Hematopoietic multipotent progenitor cell treated with erythropoietin and hydrocortisone succinate and interleukin-3 and kit ligand, for 17 days (in vitro differentiated cells): ENCODE measurements at regions not wholly inside any gene's neighbourhood (a gene's known extent, or its start where the extent isn't known, plus 50 kb on each side); places are given as distances from the start of the nearest gene placed in this dataset.
"Not testable (repeated sequence)": the region's sequence is repeated elsewhere in the genome, so short reads cannot be mapped to it uniquely, and the experiment has no call there.

Source experiments
- DNase-seq: peaks from one replicate; pipeline ENCODE4 v3.0.0-alpha.2; 2015; ENCODE audit warnings: low spot score

DNA sequence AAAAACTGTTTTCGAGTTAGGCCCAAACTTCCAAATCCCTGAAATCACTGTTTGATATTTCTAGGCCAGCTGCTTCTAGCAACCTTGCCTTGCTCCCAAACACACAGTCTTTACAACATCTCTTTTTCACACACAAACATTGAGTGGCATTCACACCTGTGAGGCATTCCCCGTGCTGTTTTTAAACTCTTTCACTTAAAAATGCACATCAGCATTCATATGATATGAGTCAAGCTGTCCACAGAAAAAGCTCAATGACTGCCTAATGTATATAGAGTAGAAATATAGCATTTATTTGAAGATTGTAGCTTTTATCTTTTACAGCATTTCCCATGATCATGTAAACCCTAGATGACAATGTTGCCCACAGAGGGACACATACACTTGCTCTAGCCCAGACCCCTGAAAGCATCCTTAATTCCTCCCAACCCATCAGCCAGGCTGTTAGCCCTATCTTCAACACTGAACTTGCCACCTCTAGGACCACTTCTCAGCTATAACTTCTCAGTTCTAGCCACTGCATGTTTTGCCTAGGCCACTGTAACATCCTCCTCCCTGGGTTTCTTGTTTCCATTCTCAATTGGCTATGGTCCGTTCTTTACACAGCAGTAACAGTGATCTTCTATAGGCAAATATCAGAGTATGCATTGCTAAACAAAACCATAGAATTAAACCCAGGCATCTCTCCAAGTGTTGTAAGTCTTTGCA lies 782.6 kb downstream of the DIPK2A start:
- no peak for DNase-seq

DNA sequence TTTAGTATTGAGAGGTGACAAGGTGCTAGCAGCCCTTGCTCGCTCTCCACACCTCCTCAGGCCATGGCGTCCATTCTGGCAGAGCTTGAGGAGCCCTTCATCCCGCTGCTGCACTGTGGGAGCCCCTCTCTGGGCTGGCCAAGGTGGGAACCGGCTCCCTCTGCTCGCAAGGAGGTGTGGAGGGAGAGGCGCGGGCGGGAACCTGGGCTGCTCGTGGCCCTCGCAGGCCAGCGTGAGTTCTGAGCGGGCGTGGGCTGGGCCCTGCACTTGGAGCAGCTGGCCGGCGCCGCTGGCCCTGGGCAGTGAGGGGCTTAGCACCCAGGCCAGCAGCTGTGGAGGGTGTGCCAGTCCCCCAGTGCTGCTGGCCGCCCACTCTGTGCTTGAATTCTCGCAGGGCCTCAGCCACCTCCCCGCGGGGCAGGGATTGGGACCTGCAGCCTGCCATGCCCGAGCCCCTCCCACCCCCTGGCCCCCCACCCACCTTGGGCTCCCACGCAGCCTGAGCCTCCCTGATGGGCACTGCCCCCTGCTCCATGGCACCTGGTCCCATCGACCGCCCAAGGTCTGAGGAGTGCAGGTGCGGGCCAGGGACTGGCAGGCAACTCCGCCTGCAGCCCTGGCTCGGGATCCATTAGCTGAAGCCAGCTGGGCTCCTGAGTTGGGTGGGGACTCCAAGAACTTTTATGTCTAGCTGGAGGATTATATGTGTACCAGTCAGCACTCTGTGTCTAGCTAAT lies 785.2 kb downstream of the DIPK2A start:
- no peak for DNase-seq

DNA sequence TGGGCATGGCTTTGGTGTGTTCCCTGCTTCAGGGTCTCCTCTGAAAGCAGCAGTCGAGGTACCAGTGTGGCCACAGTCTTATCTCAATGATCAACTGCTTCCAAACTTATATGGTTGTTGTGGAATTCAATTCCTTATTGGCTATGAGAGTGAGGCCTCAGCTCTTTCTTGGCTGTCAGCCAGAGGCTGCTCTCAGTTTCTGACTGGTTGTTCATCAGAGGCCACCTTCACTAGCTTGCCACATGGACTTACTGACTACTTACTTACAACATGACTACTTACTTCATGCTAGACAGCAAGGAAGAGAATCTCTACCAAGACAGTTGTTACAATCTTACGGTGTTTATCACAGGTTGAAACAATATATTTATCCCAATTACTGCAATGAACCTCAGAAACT lies 789.2 kb downstream of the DIPK2A start:
- DNase-seq: no peak

DNA sequence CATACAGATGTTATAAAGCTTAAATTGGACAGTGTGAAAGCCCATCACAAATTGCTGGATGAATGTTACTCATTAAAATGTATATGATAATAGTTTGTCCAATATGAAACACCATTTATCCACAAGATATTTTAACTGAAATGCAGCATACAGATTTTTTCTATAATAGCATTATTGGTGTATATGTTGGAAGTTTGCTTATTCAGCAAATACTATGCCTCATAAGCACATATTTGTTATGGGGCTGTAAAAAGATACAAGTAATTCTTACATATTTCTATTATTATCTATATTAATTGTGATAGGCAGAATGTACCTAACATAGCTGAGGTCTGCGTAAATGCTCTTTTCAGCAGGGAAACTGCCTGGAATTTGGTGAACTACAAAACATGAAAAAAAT lies 790.5 kb downstream of the DIPK2A start:
- no peak for DNase-seq

DNA sequence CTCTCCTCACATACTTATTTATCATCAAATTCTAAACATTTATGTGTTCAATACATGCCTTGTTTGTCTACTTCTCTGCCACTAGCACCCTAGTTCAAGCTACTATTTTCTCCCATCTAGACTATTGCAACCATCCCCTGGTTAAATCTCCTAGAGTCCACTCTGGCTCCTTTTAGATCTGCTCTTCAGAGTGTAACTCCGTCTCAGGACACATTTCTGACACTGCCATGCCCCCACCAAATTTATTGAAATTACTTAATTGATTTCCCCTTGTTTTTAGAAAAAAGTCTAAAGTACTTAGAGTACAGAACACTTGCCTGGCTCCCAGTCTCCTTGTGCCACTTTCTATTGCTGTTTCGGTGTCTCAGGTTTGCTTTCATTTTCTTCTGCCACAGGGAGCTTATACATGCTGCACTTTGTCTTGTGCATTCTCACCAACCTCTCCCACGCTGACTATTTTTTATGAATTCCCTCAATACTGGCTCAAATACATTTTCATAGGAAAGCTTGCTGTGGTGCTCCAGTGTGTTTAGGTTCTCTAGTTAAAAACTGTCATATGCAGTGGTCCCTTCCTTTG lies 792.3 kb downstream of the DIPK2A start:
- DNase-seq: no peak

DNA sequence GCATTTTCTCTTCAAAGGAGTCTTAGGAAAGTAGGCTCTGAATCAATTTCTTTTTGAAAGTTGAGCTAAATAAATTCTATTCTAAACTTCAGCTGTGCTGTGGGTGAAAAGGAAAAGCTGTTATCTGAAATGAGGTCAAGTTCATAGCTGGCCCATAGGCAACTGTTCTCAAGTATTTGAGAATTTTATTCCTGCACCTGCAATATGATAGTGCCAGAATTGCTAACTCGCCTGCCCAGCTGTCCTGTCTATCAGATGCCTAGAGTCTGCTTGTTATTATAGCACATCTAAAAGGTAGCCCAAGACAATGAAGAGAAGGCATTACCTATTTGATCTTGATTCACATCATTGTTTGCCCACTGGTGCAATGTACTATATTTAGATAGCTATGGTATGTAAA lies 798.7 kb downstream of the DIPK2A start:
- no peak for DNase-seq

DNA sequence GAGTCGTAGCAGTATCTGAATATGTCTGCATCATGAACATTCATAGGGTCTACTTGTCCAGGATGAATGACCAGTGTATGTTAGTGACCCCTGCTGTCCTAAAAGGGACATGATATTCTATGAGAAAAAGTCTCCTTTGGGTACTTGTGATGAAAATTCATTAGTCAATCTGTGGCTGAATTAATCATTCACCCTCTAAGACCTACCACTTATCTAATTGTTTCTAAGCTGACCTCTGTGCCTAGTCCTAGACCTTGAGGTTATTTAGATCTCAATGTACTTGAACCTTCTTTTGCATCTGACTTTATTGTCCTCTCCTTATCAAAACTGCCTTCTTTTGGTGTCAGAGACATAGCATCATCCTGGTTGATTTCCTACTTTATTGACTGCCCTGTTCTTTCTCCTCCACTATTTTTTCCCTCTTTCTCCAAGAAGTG lies 799.3 kb downstream of the DIPK2A start:
- no peak for DNase-seq

DNA sequence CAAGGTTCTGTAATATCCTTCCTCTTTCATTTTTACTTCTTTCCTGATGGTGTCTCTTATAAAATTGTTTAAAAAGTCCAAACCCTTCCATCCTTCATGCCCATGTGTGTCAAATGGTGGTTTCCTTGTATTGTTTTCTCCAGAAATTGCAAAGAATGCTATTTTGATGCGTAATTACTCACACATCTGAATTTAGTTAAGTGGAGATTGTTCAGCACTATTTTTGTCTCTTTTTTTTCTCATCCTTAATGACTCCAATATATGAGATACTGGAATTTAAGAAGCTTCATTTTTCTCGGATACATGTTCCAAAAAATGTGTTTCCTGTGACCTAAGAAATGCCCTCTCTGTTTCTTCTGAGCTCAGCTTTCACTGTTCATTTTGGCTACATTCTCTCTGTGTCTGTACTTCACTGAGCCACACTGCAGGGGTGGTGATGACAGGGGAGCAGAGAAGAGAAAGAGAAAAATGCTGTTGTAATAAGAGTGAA lies 799.8 kb downstream of the DIPK2A start:
- DNase-seq: no peak

DNA sequence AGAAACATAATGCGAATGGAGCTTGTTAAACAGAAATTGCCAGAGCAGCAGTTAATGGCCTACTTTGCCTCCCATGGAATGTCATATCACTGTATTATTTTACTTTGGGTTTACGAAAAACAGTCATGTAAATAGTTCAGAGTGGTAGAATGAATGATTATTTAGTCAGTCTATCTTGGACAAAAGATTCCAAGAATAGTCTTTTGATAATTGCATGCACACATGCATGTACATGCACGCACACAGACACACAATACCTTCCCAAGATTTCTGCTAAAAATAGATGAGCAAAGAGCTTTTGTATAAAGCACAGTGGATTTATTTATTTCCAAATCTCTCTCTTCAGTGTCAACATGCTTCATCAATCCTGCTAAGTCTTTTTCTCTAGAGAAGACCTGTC lies 800.7 kb downstream of the DIPK2A start:
- DNase-seq: no peak

DNA sequence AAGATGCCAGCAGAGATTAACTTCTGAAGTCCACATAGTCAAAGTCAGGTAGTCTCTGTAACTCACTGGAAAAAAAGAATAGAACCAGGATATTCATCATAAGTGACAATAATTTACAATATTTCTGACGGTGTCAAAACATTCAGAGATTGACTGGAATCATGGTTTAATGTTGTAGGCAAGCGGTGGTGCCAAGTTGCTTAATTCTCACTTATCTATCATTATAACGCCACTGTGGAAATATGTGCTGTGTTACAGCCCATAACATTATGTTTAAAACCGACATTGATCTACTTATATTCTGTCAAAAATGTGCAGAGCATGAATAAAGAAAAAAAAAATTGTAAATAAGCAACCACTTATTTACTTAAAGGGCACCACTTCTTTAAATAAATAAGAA lies 801.7 kb downstream of the DIPK2A start:
- DNase-seq: no peak

DNA sequence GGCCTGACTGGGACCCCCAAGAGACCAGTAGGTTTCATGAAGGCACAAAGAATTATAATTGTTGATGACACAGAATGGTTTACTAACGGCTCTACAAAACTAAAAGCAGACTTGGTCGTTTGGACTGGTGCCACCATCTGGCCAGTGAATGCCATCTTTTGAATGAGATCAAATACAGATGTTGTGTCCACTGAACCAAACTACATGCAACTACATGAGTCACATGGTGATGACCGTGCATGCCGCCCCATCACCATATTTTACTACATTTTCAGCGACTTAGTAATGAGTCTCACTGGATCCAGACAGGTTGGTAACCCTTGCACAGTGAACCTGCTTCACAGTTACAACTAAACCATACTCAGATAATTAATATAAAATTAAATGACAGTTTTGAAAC lies 803.3 kb downstream of the DIPK2A start:
- DNase-seq: no peak

DNA sequence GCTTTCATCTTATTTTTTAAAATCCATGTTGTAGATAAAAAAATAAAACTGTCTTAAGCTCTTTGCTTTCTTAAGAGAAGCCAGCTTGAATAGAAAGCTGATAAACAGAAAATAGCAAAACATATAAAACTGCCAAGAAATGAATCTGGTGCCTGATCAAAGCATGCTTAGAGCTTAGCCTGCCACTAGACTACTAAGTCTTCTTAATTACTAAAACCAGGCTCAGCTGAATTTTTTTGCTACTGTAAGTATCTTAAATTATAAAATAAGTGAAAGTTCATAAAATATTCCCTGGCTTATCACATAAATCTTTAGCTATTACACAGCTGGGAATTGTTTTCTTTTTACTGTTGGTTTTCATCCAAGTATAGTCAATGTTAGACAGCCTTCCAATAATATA lies 803.9 kb downstream of the DIPK2A start:
- DNase-seq: no peak

DNA sequence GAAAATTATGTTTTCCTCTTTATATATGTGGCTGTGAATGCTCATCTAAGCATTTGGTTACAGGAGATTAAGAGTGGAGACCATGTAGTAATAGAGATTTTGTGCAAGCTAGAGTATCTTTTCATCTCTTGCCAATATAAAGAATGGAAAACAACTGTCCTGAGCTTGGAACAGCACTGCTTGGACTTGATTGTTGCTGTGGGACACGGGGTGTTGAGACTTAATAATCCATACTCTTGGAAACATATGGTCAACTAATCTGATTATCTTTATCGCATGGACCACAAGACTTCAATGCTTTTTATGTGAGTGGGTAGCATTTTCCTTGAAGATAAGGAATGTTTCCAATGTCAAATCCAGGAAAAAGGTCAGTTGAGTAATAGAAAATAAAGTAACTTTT lies 806.3 kb downstream of the DIPK2A start:
- no peak for DNase-seq

DNA sequence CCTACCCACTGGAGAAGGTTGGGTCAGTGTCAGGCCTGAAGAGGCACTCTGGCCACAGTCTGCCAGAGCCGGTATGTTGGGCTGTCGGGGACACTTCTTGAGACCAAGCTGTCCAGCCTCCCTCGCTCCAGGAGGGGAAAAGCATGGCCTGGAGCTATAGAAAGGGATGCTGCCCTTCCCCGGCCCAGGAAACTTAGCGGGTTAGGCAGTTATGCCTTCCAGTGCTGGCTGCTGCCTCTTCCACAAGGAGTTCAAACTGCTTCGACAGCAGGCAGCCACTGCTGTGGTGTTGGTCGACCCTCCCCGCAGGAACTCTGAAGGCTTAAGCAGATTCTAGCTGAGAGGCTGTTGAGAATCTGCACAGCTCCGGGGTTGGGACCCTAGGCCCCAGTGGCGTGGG lies 819.4 kb downstream of the DIPK2A start:
- DNase-seq: no peak

DNA sequence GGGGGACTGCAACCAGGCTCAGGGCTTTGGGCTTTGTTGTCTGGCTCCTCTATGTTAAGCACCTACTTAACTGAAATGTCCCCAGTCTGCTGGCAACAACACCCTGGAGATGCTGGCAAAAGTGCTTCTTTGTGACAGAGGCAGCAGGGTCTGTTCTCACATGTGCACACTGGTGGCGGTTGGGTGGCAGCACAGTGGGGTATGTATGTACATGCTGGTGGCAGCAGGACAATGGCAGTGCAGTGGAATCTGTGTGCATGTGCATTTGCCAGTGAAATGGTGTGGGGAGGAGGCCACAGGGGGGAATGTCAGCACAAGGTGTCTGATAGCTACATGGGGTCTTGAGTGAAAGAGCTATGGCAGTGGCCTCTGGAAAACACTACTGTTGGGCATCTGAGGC lies 830.3 kb downstream of the DIPK2A start:
- no peak for DNase-seq

DNA sequence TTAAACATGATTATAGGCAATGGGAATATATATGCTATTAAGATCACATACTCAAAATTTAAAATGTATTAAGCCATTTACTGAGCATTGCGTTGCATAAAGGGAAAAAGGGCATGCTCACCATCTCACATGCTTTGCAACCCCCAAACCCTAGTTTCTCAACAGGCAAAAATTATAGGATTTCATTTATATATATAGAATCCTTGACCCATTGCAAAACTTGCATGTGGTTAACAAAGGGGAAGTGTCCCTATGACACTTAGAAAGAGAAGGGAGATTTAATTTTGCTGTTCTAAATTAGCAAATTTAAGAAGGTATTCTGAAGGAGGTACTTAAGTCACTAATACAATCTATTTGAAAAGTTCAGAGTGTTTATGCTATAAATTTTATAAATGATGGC lies 837.8 kb downstream of the DIPK2A start:
- no peak for DNase-seq

DNA sequence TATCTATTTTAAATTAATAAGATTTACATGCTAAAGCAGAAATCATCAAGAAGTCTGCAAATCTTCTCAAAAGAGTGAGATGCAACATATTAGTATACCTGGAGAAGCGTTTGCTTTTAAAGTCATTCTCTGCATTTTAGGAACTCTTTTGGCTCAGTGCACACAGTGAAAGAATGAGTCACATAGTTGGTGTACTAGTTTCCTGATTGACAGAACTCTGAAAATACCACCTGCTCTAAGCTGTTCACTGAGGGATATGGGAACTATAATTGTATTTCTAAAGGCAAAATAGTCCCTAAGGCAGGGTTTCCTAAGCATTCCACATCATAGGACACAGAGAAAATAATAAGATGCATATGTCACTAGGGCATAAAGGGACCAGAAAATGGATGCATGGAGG lies 838.5 kb downstream of the DIPK2A start:
- DNase-seq: no peak

DNA sequence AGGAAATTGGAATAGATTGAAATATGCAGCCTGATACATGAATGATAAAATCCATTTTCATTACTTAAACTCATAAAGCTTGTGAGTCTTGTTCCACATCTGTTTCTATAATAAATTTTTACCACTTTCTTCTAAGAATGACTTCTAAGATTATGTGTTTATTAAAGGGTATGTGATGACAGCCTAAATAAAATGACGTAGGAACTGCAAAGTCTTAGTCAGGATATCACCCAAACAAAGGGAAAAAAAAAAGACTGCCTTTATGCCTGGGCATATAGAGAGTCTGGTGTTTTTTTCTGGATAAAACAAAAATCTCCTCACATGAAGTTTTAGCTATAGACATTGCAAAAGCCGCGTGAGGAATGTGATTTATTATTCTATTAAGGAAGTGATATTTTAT lies 844.0 kb downstream of the DIPK2A start:
- no peak for DNase-seq

DNA sequence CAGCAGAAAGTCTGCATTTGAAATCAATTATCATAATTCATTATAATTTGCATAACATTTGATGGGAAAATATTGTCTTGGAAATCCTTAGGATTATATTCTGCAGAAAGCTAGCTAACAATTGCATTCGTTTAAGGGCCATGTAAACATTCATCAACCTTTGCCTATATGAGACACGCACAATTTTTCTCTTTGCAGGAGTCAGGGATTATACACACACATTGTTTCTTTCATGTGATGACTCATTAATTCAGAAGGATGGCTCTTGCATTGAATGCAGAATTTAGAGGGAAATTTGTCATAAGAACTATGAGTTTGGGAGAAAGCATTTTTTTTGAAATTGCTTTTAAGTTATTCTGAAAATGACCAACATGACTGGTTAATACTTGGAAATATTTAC lies 844.7 kb downstream of the DIPK2A start:
- no peak for DNase-seq

DNA sequence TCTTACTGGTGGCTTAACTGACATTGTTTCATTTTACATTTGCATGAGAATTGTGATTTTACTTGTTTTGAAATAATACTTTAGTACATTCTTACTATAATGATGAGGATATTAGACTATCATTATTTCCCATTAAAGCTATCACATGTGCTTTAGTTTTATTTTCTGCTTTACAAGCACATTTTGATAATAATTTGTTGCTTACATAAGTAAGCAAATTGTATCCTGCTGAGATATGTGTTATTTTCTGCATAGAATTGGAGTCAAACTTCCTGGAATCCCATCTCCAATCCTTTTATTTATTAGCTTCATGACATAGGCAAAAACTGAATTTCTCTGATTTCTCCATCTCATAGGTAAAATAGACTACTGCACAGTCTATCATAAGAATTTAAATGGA lies 847.4 kb downstream of the DIPK2A start:
- DNase-seq: no peak

DNA sequence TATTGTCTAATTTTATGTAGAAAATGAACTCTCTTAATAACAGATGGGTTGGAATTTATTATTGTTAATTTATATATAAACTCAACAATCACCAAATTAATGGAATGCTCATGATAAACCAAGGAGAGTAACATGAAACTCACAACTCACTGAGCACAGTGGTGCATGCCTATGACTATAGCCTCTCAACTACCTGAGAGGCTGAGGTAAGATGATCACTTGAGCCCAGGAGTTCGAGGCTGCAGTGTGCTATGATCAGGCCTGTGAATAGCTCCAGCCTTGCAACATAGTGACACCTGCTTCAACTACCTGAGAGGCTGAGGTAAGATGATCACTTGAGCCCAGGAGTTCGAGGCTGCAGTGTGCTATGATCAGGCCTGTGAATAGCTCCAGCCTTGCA lies 848.6 kb downstream of the DIPK2A start:
- DNase-seq: not testable (repeated sequence)

DNA sequence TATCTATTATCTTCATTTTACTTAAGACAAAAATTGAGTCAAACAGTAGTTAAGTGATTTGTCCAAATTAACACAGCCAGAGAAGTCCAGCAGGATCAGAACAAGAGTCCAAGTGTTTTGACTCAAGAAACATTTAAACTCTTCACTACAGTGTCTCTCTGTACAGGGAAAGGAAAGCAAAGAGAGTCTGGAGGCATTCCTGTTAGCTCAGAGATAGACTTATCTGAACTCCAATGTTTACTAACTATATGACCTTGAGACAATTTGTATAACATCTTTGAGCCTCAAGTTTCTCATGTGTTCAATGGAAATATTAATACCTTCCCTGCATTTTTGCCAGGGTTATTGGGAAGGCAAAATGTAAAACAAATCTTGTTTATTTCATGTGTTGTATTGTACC lies 849.1 kb downstream of the DIPK2A start:
- DNase-seq: no peak

DNA sequence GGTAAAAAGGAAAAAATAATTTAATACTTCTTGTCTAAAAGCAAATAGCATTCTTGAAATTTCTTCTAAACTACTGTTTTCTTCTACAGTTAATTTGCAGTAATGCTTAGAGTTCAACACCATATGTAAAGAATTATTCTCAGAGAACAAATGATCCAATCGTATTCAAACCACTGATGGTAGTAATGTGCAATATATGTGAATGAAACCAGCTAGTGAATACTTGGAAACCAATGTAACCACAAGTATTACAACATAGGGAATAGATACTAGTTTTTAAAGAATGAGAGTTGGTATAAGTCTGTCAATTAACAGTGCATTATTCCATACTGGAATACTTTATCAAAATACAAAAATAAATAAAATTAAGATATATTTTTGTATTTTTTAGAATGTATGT lies 850.0 kb downstream of the DIPK2A start:
- DNase-seq: no peak
